OCI-LY3 (cell line): ENCODE measurements at regions not wholly inside any gene's neighbourhood (a gene's known extent, or its start where the extent isn't known, plus 50 kb on each side); places are given as distances from the start of the nearest gene placed in this dataset.

ENCODE experiments used
- CTCF ChIP-seq: fragments of 200-600, 300-600 bp; sonication (generic); IDR thresholded peaks from 2 replicates; pipeline ENCODE4 v1.5.1; 2014; ENCODE audit warnings: antibody characterized with exemption, low read length, low read depth
- EZH2phosphoT487 ChIP-seq: fragments of 200-600 bp; shearing (Covaris generic); IDR thresholded peaks from 2 replicates; pipeline ENCODE4 v1.6.1; 2018; ENCODE audit warnings: antibody characterized with exemption, mixed run types, low read depth

GRCh38 chr6:113627480-113627879 lies 229.7 kb upstream of the MARCKS start:
- TF ChIP-seq EZH2phosphoT487 (no peak), CTCF (no peak)
